GM10266 (cell line): ENCODE measurements at regions not wholly inside any gene's neighbourhood (a gene's known extent, or its start where the extent isn't known, plus 50 kb on each side); places are given as distances from the start of the nearest gene placed in this dataset.

Experiments used
- DNase-seq: peaks from one replicate; pipeline ENCODE4 v3.0.0; 2012; ENCODE audit errors: extremely low spot score
- CTCF ChIP-seq: IDR thresholded peaks from 2 replicates; pipeline ENCODE4 v1.5.1; 2012; ENCODE audit warnings: mild to moderate bottlenecking, low read depth; ENCODE audit not compliant: control insufficient read depth, insufficient read depth; ENCODE audit errors: missing control alignments

GRCh38 chr7:88396295-88396947 lies 89.7 kb upstream of the STEAP4 start:
- DNase-seq = peak; percentile 25
- TF ChIP-seq CTCF = no peak

GRCh38 chr7:88395715-88396114 lies 89.0 kb upstream of the STEAP4 start:
- DNase-seq = no peak
- TF ChIP-seq CTCF = no peak

- DNase-seq = no peak
- no peak for TF ChIP-seq CTCF
Observed at GRCh38 chr7:88391247-88391646, 84.6 kb upstream of the STEAP4 start.

- DNase-seq = no peak
- TF ChIP-seq CTCF = no peak
Observed at GRCh38 chr7:88387368-88387767, 80.7 kb upstream of the STEAP4 start.

- no peak for DNase-seq
- TF ChIP-seq CTCF = no peak
Observed at GRCh38 chr7:88386665-88387156, 80.0 kb upstream of the STEAP4 start.

- no peak for DNase-seq
- no peak for TF ChIP-seq CTCF
Observed at GRCh38 chr7:88377434-88377833, 70.7 kb upstream of the STEAP4 start.

- TF ChIP-seq CTCF = no peak
- DNase-seq = no peak
Observed at GRCh38 chr7:88368686-88369085, 62.0 kb upstream of the STEAP4 start.
